ENCODE measurements at regions not wholly inside any gene's neighbourhood (a gene's known extent, or its start where the extent isn't known, plus 50 kb on each side); places are given as distances from the start of the nearest gene placed in this dataset.

DNA sequence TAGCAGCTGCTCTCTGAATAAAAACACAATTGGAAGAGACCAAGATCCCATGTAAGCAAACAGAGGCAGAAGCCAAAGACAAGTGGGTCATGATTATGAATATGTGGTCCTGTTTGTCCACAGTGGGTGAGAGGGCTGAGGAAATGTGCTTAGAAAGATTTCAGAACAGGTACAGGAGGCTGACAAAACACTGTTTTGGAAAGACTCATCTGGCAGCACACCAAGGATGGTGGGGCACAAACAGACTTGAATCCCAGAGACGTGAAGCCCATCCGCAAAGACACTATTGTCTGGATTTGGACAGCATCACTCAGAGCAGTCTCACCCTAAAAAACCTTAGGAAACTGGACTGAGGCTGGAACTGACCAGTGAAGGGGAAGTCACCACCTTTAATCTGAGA lies 85.0 kb downstream of the ADRB2 start:
- TF ChIP-seq, protein P1, sequence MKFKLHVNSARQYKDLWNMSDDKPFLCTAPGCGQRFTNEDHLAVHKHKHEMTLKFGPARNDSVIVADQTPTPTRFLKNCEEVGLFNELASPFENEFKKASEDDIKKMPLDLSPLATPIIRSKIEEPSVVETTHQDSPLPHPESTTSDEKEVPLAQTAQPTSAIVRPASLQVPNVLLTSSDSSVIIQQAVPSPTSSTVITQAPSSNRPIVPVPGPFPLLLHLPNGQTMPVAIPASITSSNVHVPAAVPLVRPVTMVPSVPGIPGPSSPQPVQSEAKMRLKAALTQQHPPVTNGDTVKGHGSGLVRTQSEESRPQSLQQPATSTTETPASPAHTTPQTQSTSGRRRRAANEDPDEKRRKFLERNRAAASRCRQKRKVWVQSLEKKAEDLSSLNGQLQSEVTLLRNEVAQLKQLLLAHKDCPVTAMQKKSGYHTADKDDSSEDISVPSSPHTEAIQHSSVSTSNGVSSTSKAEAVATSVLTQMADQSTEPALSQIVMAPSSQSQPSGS (IDR thresholded peaks at IDR 0.05; ENCODE audit: low read length): no peak
- TF ChIP-seq EP300 (IDR thresholded peaks at IDR 0.05; ENCODE audit: borderline replicate concordance in 1 of 2, low read depth in 2 of 2, low read length in 2 of 2) (no peak), CEBPB (IDR thresholded peaks at IDR 0.05; ENCODE audit: low read depth, low read length) (no peak), POLR2A (IDR thresholded peaks at IDR 0.05; ENCODE audit: control extremely low read depth in 1 of 2, low read depth in 2 of 2, low read length in 2 of 2) (no peak), BRCA1 (IDR thresholded peaks at IDR 0.05; ENCODE audit: low read depth, low read length) (no peak)

Measured in H1 (cell line).